HCT116 (cell line): ENCODE measurements at regions not wholly inside any gene's neighbourhood (a gene's known extent, or its start where the extent isn't known, plus 50 kb on each side); places are given as distances from the start of the nearest gene placed in this dataset.

Experiments
- ATF3 ChIP-seq: IDR thresholded peaks from 2 replicates; pipeline ENCODE4 v1.6.1; 2012
- CEBPB ChIP-seq: IDR thresholded peaks from 2 replicates; pipeline ENCODE4 v1.6.1; 2012; ENCODE audit warnings: low read depth
- CTCF ChIP-seq, 3 experiments: fragments of 200-600 bp in 1 of 3; sonication (generic) in 1 of 3; IDR thresholded peaks in 2 of 3; conservative IDR thresholded peaks in 1 of 3; 2 replicates each; pipeline ENCODE4 v1.5.1; 2012 to 2017; ENCODE audit warnings: low read depth in 2 of 3, low read length in 2 of 3, antibody characterized with exemption in 1 of 3, borderline replicate concordance in 1 of 3, control low read depth in 1 of 3, mild to moderate bottlenecking in 1 of 3, mixed read lengths in 1 of 3, mixed run types in 1 of 3, moderate library complexity in 1 of 3; ENCODE audit not compliant: insufficient read depth in 1 of 3
- EZH2 ChIP-seq: fragments of 200-600 bp; sonication (generic); IDR thresholded peaks from 2 replicates; pipeline ENCODE4 v1.6.1; 2017; ENCODE audit warnings: antibody characterized with exemption, mixed run types
- EZH2phosphoT487 ChIP-seq: fragments of 200-600 bp; IDR thresholded peaks from 2 replicates; pipeline ENCODE4 v1.6.1; 2018; ENCODE audit warnings: antibody characterized with exemption, borderline replicate concordance
- FOSL1 ChIP-seq: IDR thresholded peaks from 2 replicates; pipeline ENCODE4 v1.6.1; 2012; ENCODE audit warnings: low read depth
- POLR2A ChIP-seq: IDR thresholded peaks from 2 replicates; pipeline ENCODE4 v1.7.0; 2011; ENCODE audit warnings: borderline replicate concordance; ENCODE audit not compliant: insufficient read depth, insufficient read length; ENCODE audit errors: extremely low read depth
- POLR2AphosphoS5 ChIP-seq: IDR thresholded peaks from 2 replicates; pipeline ENCODE4 v1.6.1; 2011; ENCODE audit warnings: mild to moderate bottlenecking, low read depth, low read length, moderate library complexity
- RAD21 ChIP-seq: IDR thresholded peaks from 2 replicates; pipeline ENCODE4 v1.6.1; 2012; ENCODE audit warnings: low read depth, mild to moderate bottlenecking
- REST ChIP-seq: IDR thresholded peaks from 2 replicates; pipeline ENCODE4 v1.6.1; 2012; ENCODE audit warnings: low read depth
- SP1 ChIP-seq: IDR thresholded peaks from 2 replicates; pipeline ENCODE4 v1.6.1; 2012; ENCODE audit warnings: low read depth
- YY1 ChIP-seq: IDR thresholded peaks from 2 replicates; pipeline ENCODE4 v1.6.1; 2011; ENCODE audit warnings: low read length, low read depth, moderate library complexity, mild to moderate bottlenecking; ENCODE audit not compliant: insufficient replicate concordance; ENCODE audit errors: extremely low read depth
- ZFX ChIP-seq: fragments of 450-650 bp; IDR thresholded peaks from 2 replicates; pipeline ENCODE4 v1.6.1; 2017
- ZNF274 ChIP-seq: fragments of 200-500 bp; sonication (Bioruptor generic); IDR thresholded peaks from 2 replicates; pipeline ENCODE4 v1.6.1; 2014; ENCODE audit warnings: mild to moderate bottlenecking, low read depth, low read length, inconsistent platforms

GRCh38 chr12:30152705-30153104 is 369.0 kb upstream of the TMTC1 start:
- no peak for TF ChIP-seq CTCF (IDR thresholded peaks at IDR 0.05 in 2 of 3, conservative IDR thresholded peaks at IDR 0.05 in 1 of 3; ENCODE audit: borderline replicate concordance in 1 of 3, insufficient read depth in 1 of 3, low read depth in 2 of 3, low read length in 2 of 3)
- no peak for TF ChIP-seq POLR2A
- TF ChIP-seq CEBPB, result no peak
- TF ChIP-seq POLR2AphosphoS5, result no peak
- TF ChIP-seq EZH2, result no peak
- TF ChIP-seq SP1, result no peak
- no peak for TF ChIP-seq RAD21
- no peak for TF ChIP-seq YY1
- no peak for TF ChIP-seq REST
- TF ChIP-seq ZNF274, result no peak
- TF ChIP-seq ATF3, result no peak
- TF ChIP-seq FOSL1, result no peak
- no peak for TF ChIP-seq ZFX
- no peak for TF ChIP-seq EZH2phosphoT487
